ENCODE measurements at regions not wholly inside any gene's neighbourhood (a gene's known extent, or its start where the extent isn't known, plus 50 kb on each side); places are given as distances from the start of the nearest gene placed in this dataset.
A peak's percentile ranks its signal among the peaks of the same experiment; 100 is the strongest.
"Not testable (repeated sequence)": the region's sequence is repeated elsewhere in the genome, so short reads cannot be mapped to it uniquely, and the experiment has no call there.

- DNase-seq = no peak
Observed at GRCh38 chr2:185265747-185266146, 472.9 kb upstream of the FSIP2 start.

- no peak for DNase-seq
Observed at GRCh38 chr2:185268651-185269050, 470.0 kb upstream of the FSIP2 start.

- DNase-seq = no peak
Observed at GRCh38 chr2:185274718-185275484, 463.7 kb upstream of the FSIP2 start.

- DNase-seq = not testable (repeated sequence)
Observed at GRCh38 chr2:185275979-185276378, 462.6 kb upstream of the FSIP2 start.

- DNase-seq = no peak
Observed at GRCh38 chr2:185278761-185279160, 459.8 kb upstream of the FSIP2 start.

- no peak for DNase-seq
Observed at GRCh38 chr2:185279999-185280398, 458.6 kb upstream of the FSIP2 start.

- DNase-seq = no peak
Observed at GRCh38 chr2:185284696-185285095, 453.9 kb upstream of the FSIP2 start.

- not testable (repeated sequence) for DNase-seq
Observed at GRCh38 chr2:185290012-185290411, 448.6 kb upstream of the FSIP2 start.

GRCh38 chr2:185291035-185291647 lies 447.5 kb upstream of the FSIP2 start:
- DNase-seq = peak; percentile 32

- DNase-seq = no peak
Observed at GRCh38 chr2:185299867-185300266, 438.7 kb upstream of the FSIP2 start.

- no peak for DNase-seq
Observed at GRCh38 chr2:185306119-185306518, 432.5 kb upstream of the FSIP2 start.

GRCh38 chr2:185316383-185316782 lies 422.2 kb upstream of the FSIP2 start:
- no peak for DNase-seq

GRCh38 chr2:185318271-185318724 lies 420.3 kb upstream of the FSIP2 start:
- no peak for DNase-seq

GRCh38 chr2:185335879-185336278 lies 402.7 kb upstream of the FSIP2 start:
- DNase-seq = no peak

GRCh38 chr2:185337033-185337432 lies 401.6 kb upstream of the FSIP2 start:
- no peak for DNase-seq

- DNase-seq = no peak
Observed at GRCh38 chr2:185338104-185338503, 400.5 kb upstream of the FSIP2 start.

GRCh38 chr2:185347445-185347844 lies 391.2 kb upstream of the FSIP2 start:
- no peak for DNase-seq

GRCh38 chr2:185360776-185361175 lies 377.8 kb upstream of the FSIP2 start:
- no peak for DNase-seq

GRCh38 chr2:185372188-185372587 lies 366.4 kb upstream of the FSIP2 start:
- peak; percentile 5 for DNase-seq

GRCh38 chr2:185373229-185373628 lies 365.4 kb upstream of the FSIP2 start:
- DNase-seq = no peak

- DNase-seq = no peak
Observed at GRCh38 chr2:185374878-185375277, 363.7 kb upstream of the FSIP2 start.

GRCh38 chr2:185375731-185376130 lies 362.9 kb upstream of the FSIP2 start:
- DNase-seq = no peak

- no peak for DNase-seq
Observed at GRCh38 chr2:185381631-185382030, 357.0 kb upstream of the FSIP2 start.

All from left kidney (tissue), 1 donor.